HL-60 (cell line): ENCODE measurements at regions not wholly inside any gene's neighbourhood (a gene's known extent, or its start where the extent isn't known, plus 50 kb on each side); places are given as distances from the start of the nearest gene placed in this dataset.

Source experiments
- DNase-seq, 2 experiments: peaks; one replicate each; pipeline ENCODE4 v3.0.0-alpha.2; 2010 to 2020; ENCODE audit warnings: low read depth in 1 of 2, low spot score in 1 of 2
- H3K27ac ChIP-seq: fragments of 250-450 bp; sonication (Bioruptor Pico); replicated peaks from 2 replicates; pipeline ENCODE4 v1.5.1; 2020; ENCODE audit warnings: mild to moderate bottlenecking, moderate library complexity
- H3K27me3 ChIP-seq: fragments of 250-450 bp; sonication (Bioruptor Pico); 2 replicates; pipeline ENCODE4 v1.5.1; 2021; ENCODE audit warnings: mild to moderate bottlenecking, moderate library complexity; ENCODE audit not compliant: insufficient read depth, poor library complexity, severe bottlenecking
- H3K4me3 ChIP-seq: replicated peaks from 2 replicates; pipeline ENCODE4 v1.5.1; 2011; ENCODE audit warnings: mild to moderate bottlenecking, control low read depth, low read length; ENCODE audit not compliant: insufficient read depth
- GABPA ChIP-seq: IDR thresholded peaks from 2 replicates; pipeline ENCODE4 v1.6.1; 2012; ENCODE audit warnings: low read depth
- POLR2AphosphoS5 ChIP-seq: IDR thresholded peaks from 2 replicates; pipeline ENCODE4 v1.6.1; 2012; ENCODE audit warnings: low read depth
- REST ChIP-seq: IDR thresholded peaks from 2 replicates; pipeline ENCODE4 v1.6.1; 2012; ENCODE audit warnings: low read depth; ENCODE audit not compliant: insufficient replicate concordance
- SPI1 ChIP-seq: IDR thresholded peaks from 2 replicates; pipeline ENCODE4 v1.6.1; 2012; ENCODE audit warnings: low read depth, mild to moderate bottlenecking, borderline replicate concordance
- TF ChIP-seq, protein P1 (sequence below): IDR thresholded peaks from one replicate; pipeline ENCODE4 v1.5.1; 2011; ENCODE audit warnings: low read length, control low read depth, inconsistent platforms; ENCODE audit not compliant: insufficient read depth

DNA sequence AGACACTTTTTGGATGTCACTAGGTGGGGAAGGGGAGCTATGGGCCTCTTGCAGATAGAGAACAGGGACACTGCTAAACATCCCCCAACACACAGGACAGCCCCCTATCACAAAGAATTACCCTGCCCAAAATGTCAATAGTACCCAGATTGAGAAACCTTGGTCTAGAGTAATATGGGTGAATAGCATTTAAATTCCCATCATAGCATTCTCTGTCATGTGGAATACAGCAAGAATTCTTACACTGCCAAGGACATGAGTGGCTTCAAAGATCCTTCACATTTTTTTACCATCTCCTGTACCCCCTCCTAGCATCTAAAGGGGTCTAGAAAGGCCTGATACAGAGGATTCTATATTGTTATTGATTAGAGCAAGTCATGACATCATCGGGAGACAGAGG is 83.1 kb upstream of the SSTR4 start:
- H3K27ac ChIP-seq: no peak overlapping the region
- H3K27me3 ChIP-seq: peaks cover 4% of the 10 kb centered on the region
- no peak overlapping the region for H3K4me3 ChIP-seq
- no peak for DNase-seq
- no peak for TF ChIP-seq SPI1
- no peak for TF ChIP-seq GABPA
- TF ChIP-seq, protein P1, sequence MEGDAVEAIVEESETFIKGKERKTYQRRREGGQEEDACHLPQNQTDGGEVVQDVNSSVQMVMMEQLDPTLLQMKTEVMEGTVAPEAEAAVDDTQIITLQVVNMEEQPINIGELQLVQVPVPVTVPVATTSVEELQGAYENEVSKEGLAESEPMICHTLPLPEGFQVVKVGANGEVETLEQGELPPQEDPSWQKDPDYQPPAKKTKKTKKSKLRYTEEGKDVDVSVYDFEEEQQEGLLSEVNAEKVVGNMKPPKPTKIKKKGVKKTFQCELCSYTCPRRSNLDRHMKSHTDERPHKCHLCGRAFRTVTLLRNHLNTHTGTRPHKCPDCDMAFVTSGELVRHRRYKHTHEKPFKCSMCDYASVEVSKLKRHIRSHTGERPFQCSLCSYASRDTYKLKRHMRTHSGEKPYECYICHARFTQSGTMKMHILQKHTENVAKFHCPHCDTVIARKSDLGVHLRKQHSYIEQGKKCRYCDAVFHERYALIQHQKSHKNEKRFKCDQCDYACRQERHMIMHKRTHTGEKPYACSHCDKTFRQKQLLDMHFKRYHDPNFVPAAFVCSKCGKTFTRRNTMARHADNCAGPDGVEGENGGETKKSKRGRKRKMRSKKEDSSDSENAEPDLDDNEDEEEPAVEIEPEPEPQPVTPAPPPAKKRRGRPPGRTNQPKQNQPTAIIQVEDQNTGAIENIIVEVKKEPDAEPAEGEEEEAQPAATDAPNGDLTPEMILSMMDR: no peak
- TF ChIP-seq POLR2AphosphoS5: no peak
- TF ChIP-seq REST: no peak

DNA sequence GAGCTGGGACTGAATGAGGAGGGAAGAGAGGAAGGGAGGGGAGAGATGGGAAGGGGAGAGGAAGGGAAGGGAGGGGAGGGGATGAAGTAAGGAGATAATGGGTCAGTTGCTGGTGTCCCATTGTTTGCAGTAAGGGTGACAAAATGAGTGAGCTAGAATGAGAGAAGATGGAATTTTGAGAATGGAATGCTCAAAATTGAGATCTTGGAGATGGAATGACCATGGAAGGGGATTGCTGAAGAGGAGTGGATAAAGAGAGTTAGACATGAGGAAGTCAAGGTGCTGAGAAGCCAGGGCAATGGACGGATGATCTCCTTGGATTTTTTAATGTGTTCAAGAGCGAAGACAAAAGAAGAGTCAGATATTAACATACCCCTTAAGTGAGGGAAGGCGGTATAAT is 80.5 kb upstream of the SSTR4 start:
- H3K27ac ChIP-seq: no peak overlapping the region
- H3K27me3 ChIP-seq: peaks cover 2% of the 10 kb centered on the region
- H3K4me3 ChIP-seq: no peak overlapping the region
- no peak for DNase-seq
- TF ChIP-seq REST: no peak
- no peak for TF ChIP-seq GABPA
- TF ChIP-seq SPI1: no peak
- TF ChIP-seq POLR2AphosphoS5: no peak
- TF ChIP-seq, protein P1: no peak

DNA sequence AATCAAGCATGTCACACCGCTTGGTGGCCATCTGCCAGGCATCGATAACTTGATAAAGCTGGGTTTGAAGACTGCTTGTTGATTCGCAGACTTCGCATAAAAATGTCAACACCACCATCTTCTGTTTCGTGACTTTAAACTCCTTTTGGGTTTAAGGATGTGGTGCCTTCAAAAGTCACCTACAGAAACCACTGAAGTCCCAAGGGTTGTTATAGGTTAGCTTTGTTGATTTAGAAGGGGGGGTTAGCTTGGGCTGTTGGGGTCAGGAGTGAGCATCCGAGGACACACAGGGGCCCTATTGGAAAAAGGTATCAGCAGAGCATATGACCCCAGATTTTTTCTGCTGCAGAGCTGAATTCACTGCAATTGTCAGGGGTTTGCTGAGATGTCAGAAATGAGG is 76.7 kb upstream of the SSTR4 start:
- DNase-seq: no peak
- H3K27ac ChIP-seq: no peak overlapping the region
- H3K27me3 ChIP-seq: peaks cover 2% of the 10 kb centered on the region
- no peak for TF ChIP-seq REST
- no peak for TF ChIP-seq SPI1
- no peak for TF ChIP-seq POLR2AphosphoS5
- TF ChIP-seq GABPA: no peak
- H3K4me3 ChIP-seq: no peak overlapping the region
